Tibial artery (tissue), 4 donors: ENCODE measurements at regions not wholly inside any gene's neighbourhood (a gene's known extent, or its start where the extent isn't known, plus 50 kb on each side); places are given as distances from the start of the nearest gene placed in this dataset.
"Not testable (repeated sequence)": the region's sequence is repeated elsewhere in the genome, so short reads cannot be mapped to it uniquely, and the experiment has no call there.

Source experiments
- DNase-seq, 2 donors: peaks; one replicate each; pipeline ENCODE4 v3.0.0-alpha.2; 2019
- H3K27ac ChIP-seq, 2 donors: fragments of 200-600 bp; sonication (generic) in 1 of 2; 1 replicate in 1 of 2; 2 replicates in 1 of 2; pipeline ENCODE4 v1.5.1; 2018 to 2019; ENCODE audit warnings: mild to moderate bottlenecking in 1 of 2
- H3K27me3 ChIP-seq, 2 donors: fragments of 200-600 bp; sonication (generic) in 1 of 2; one replicate each; pipeline versions ENCODE4 v1.5.1 to v1.6.0; 2016 to 2019
- H3K36me3 ChIP-seq, 3 donors: fragments of 200-600 bp; sonication (generic) in 2 of 3; one replicate each; pipeline ENCODE4 v1.5.1; 2016 to 2019; ENCODE audit warnings: mild to moderate bottlenecking in 2 of 3
- H3K4me1 ChIP-seq, 4 donors: fragments of 200-600 bp; sonication (generic) in 2 of 4; 1 replicate in 3 of 4; 2 replicates in 1 of 4; pipeline ENCODE4 v1.5.1; 2016 to 2019
- H3K4me3 ChIP-seq, 2 donors: fragments of 200-600 bp; sonication (generic) in 1 of 2; 1 replicate in 1 of 2; 2 replicates in 1 of 2; pipeline ENCODE4 v1.5.1; 2018 to 2019; ENCODE audit warnings: mild to moderate bottlenecking in 2 of 2
- H3K9me3 ChIP-seq, 3 donors: fragments of 200-600 bp; sonication (generic) in 1 of 3; one replicate each; pipeline ENCODE4 v1.5.1; 2016 to 2019
- intact Hi-C: fragments of 100-400 bp; cut with DNase I; formaldehyde crosslinking; loops from one replicate; pipeline ENCODE4 v1.15.0; 2023; ENCODE audit warnings: low total_unique reads
- TF ChIP-seq, protein P1 (sequence below), 2 experiments: fragments of 200-600 bp in 1 of 2; fragments of 450-650 bp in 1 of 2; IDR thresholded peaks; one replicate each; pipeline ENCODE4 v1.5.1; 2017 to 2019; ENCODE audit warnings: antibody characterized with exemption in 2 of 2, mild to moderate bottlenecking in 1 of 2, moderate library complexity in 1 of 2

DNA sequence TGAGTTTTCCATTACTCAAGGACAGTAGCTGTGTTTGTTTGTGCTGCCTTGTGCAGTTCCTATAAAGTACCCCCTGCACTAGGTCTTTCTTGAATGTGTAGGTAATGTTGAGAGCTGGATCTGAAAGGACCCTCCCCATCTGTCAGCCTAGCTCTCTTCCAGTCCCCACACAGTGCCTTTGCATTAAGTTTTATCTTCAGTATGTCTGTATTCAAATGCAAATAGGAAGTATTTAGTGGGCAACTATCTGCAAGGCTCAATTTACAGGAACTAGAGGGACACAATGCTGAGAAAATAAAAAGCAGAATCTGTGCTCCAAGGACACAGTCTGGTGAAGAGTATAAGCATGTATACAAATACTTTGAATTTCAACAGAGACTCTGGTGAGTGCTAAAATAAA is 558.5 kb downstream of the RFC3 start:
- Histone ChIP-seq H3K36me3 (no peaks in the 10 kb centered on the region), H3K27ac (no peak overlapping the region), H3K4me3 (no peak overlapping the region), H3K9me3 (no peaks in the 10 kb centered on the region), H3K27me3 (no peaks in the 10 kb centered on the region), H3K4me1 (no peaks in the 10 kb centered on the region)
- intact Hi-C loops = no loop called here
- TF ChIP-seq, protein P1, sequence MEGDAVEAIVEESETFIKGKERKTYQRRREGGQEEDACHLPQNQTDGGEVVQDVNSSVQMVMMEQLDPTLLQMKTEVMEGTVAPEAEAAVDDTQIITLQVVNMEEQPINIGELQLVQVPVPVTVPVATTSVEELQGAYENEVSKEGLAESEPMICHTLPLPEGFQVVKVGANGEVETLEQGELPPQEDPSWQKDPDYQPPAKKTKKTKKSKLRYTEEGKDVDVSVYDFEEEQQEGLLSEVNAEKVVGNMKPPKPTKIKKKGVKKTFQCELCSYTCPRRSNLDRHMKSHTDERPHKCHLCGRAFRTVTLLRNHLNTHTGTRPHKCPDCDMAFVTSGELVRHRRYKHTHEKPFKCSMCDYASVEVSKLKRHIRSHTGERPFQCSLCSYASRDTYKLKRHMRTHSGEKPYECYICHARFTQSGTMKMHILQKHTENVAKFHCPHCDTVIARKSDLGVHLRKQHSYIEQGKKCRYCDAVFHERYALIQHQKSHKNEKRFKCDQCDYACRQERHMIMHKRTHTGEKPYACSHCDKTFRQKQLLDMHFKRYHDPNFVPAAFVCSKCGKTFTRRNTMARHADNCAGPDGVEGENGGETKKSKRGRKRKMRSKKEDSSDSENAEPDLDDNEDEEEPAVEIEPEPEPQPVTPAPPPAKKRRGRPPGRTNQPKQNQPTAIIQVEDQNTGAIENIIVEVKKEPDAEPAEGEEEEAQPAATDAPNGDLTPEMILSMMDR (IDR thresholded peaks at IDR 0.05) = no peak
- DNase-seq = no peak

DNA sequence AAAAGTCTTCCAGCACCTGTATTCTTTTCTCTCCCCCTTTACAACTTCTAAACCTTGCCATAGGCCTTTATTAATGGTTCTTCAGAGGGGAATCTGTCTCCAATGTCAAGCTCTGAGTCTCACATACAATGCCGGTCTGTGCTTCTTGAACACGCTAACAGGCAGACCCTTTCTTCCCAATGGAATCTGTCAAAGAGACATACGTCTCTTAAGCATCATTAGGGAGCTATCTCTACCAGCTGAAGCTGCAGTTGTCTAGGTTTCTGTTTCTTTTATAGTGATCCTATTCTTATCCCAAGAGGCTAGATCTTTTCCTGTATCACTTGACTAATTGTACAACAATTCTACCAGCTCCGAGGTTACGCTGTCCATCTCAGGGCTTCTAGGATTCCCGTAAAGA is 560.8 kb upstream of the NBEA start:
- no peaks in the 10 kb centered on the region for H3K36me3 ChIP-seq
- no peak overlapping the region for H3K27ac ChIP-seq
- DNase-seq = no peak
- TF ChIP-seq, protein P1 (IDR thresholded peaks at IDR 0.05) = no peak
- intact Hi-C loops = no loop called here
- no peaks in the 10 kb centered on the region for H3K27me3 ChIP-seq
- no peak overlapping the region for H3K4me3 ChIP-seq
- H3K4me1 ChIP-seq = no peaks in the 10 kb centered on the region
- no peaks in the 10 kb centered on the region for H3K9me3 ChIP-seq

GRCh38 chr13:34383728-34384127 is 558.3 kb upstream of the NBEA start:
- no peaks in the 10 kb centered on the region for H3K36me3 ChIP-seq
- H3K4me3 ChIP-seq = no peak overlapping the region
- H3K4me1 ChIP-seq = no peaks in the 10 kb centered on the region
- intact Hi-C loops = no loop called here
- no peak for DNase-seq
- H3K9me3 ChIP-seq = no peaks in the 10 kb centered on the region
- TF ChIP-seq, protein P1 (IDR thresholded peaks at IDR 0.05) = no peak
- no peaks in the 10 kb centered on the region for H3K27me3 ChIP-seq
- H3K27ac ChIP-seq = no peak overlapping the region

- intact Hi-C loops, H3K27me3 ChIP-seq, DNase-seq, H3K9me3 ChIP-seq, H3K36me3 ChIP-seq, H3K4me1 ChIP-seq, H3K4me3 ChIP-seq, H3K27ac ChIP-seq: not testable (repeated sequence)
These were observed 555.8 kb upstream of the NBEA start for GRCh38 chr13:34386229-34386628.

DNA sequence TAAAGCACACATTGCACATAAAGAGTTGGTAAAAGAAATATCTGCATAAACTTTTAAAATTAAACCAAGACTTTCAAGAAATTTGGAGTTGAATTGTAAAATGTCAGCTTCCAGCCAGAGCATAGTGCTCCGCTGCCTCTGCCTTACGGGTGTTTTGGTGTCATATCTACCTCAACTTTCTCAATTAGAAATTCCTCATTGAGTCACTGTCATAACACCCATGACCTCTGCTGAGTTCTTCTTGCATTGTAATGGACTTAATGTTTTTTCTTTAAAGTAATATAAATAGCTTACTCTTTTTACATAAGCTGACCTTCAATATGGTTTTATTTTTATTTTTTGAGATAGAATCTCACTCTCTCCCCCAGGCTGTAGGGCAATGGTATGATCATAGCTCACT is 551.0 kb upstream of the NBEA start:
- intact Hi-C loops = no loop called here
- Histone ChIP-seq H3K27me3 (no peaks in the 10 kb centered on the region), H3K9me3 (peaks cover under 1 to 12% (median 7%) of the 10 kb centered on the region in 3 donors), H3K4me1 (no peaks in the 10 kb centered on the region), H3K4me3 (no peak overlapping the region), H3K36me3 (no peaks in the 10 kb centered on the region), H3K27ac (no peak overlapping the region)
- DNase-seq = no peak
- TF ChIP-seq, protein P1 (IDR thresholded peaks at IDR 0.05) = no peak

GRCh38 chr13:34401696-34402095 is 540.4 kb upstream of the NBEA start:
- Histone ChIP-seq H3K4me1 (no peaks in the 10 kb centered on the region), H3K36me3 (no peaks in the 10 kb centered on the region), H3K27ac (no peak overlapping the region), H3K27me3 (no peaks in the 10 kb centered on the region), H3K4me3 (no peak overlapping the region), H3K9me3 (peaks cover 0 to 4% (median 0%) of the 10 kb centered on the region in 3 donors)
- TF ChIP-seq, protein P1 (IDR thresholded peaks at IDR 0.05) = no peak
- DNase-seq = no peak
- intact Hi-C loops = no loop called here
